ENCODE measurements at regions not wholly inside any gene's neighbourhood (a gene's known extent, or its start where the extent isn't known, plus 50 kb on each side); places are given as distances from the start of the nearest gene placed in this dataset.

GRCh38 chr22:48278620-48279460 lies 1516.4 kb downstream of the TBC1D22A start:
- no peak for DNase-seq (ENCODE audit: low spot score)

GRCh38 chr22:48277868-48278581 lies 1515.6 kb downstream of the TBC1D22A start:
- no peak for DNase-seq (ENCODE audit: low spot score)

GRCh38 chr22:48276994-48277867 lies 1514.8 kb downstream of the TBC1D22A start:
- DNase-seq (ENCODE audit: low spot score) = no peak

DNA sequence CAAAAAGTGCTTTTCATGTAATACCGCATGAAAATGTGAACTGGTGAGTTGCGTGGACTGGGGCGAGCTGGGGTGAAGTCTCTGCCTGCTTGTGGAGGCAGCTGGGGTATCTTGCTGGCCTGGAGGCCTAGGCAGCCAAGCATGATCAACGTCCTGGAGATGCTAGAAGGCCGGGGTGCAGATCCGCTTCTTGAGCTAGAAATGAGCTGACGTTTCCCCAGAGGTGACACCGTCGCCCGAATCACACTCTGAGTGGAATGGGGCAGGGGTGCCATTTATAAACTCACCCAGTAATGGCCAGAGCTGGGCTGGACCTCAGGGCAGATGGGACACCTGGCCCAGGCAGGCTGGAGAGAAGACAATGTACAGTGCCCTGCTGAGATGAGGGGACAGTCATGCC lies 1513.0 kb downstream of the TBC1D22A start:
- no peak for DNase-seq (ENCODE audit: low spot score)

GRCh38 chr22:48270731-48271130 lies 1508.3 kb downstream of the TBC1D22A start:
- no peak for DNase-seq (ENCODE audit: low spot score)

GRCh38 chr22:48268771-48269552 lies 1506.5 kb downstream of the TBC1D22A start:
- no peak for DNase-seq (ENCODE audit: low spot score)

GRCh38 chr22:48268293-48268692 lies 1505.8 kb downstream of the TBC1D22A start:
- DNase-seq (ENCODE audit: low spot score) = no peak

DNA sequence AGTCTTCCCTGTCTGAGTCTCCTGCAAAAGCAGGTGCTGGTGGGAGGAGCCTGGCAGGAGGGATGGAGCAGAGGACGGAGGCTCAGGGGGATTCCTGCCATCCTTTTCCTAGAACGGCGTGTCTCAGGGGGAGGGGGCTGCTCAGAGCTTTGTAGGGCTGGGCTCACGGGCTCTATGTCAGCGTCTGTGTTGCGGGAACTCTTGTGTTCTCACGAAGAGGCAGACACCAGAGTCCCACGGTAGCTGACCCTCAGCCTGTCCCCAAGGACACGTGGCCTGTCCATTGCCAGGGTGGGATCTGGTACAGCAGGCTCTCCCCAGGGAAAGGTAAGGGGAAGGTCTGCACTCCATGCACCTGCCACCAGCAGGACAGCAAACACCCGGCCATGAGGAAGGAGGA lies 1505.2 kb downstream of the TBC1D22A start:
- no peak for DNase-seq (ENCODE audit: low spot score)

DNA sequence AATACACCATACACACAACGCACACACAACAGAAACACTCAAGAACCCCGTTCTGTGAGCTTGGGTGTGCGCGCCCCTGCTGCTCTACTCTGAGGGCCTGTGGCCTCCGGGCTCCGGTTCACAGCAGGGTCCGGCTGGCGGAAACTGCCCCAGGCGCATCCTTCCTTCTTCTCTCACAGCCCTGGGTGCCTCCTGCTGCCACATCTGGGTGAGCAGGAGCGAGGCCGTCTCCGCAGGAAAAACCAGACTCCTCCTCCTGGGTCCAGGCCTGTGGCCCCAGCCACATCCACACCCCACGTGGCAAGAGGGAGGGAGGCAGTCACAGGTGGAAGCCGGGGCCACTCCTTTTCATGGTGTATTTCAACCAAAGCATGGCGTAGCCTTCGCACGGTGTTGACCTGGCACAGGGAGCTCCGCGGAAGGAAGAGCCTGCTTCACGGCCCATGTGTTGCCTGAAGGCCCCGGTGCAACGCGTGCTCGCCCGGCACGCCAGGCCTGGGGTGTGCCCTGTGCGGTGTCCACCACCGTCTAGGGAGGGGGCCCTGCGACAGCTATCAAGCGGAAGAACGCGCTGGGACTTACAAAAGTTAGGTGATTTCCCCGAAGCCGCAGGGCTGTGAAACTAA lies 1502.7 kb downstream of the TBC1D22A start:
- no peak for DNase-seq (ENCODE audit: low spot score)

DNA sequence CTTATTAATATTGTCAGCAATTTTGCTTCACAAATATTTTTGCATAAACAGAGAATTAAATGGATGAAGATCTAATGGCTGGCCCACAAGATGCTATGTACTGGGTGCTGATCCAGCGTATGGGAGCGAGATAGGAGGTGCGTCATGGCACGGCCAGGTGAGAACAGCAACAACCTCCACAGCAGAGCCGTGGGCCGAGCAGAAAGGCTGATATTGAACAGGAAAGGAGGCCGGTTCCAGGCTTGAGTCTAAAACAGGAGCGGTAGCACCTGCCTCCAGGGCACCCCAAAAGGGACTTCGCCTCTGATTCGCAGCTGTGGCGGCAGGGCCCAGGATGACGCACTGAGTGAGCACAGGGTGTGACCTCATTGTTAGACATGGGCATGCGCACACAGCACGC lies 1502.1 kb downstream of the TBC1D22A start:
- DNase-seq (ENCODE audit: low spot score) = no peak

GRCh38 chr22:48263791-48264351 lies 1501.4 kb downstream of the TBC1D22A start:
- DNase-seq (ENCODE audit: low spot score) = no peak

- DNase-seq (ENCODE audit: low spot score) = no peak
Measured at GRCh38 chr22:48263431-48263765, 1500.9 kb downstream of the TBC1D22A start.

DNA sequence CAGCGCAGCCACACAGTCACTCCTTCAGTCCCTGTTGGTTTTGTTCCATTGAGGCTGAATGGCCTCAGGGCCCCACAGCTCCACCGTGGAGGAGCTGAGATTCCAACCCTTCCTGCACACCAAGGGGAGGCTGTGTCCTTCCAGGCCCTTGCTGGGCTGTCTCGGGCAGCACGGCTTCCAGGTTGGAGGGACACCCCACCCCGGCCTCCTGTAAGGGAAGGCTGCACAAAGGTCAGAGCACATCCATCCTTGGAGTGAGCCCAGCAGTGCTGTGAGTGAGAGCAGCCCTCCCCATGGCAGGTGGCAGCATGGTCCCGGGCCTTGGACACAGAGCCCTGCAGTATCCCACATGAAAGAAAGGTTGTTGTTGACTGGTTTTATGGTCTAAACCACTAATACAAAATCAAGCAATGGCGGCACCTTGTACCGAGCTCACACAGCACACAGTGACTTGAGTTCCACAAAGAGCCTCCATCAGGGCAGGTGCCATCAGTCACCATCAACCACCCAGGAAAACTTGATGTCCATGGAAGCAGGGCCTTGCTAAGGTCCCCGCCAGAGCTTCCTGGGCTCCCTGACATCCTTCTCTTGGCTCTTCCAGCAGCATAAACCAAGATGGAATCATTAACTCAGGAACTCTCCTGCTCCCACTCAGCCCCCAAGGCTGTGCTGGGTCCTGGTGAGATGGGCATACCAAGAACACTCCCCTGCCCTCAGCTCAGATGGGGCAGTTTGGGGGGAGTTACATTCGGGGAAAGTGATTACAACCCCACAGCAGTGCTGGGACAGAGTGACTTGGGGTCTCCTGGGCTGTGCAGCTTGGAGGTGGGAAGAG lies 1500.4 kb downstream of the TBC1D22A start:
- no peak for DNase-seq (ENCODE audit: low spot score)

GRCh38 chr22:48261706-48262105 lies 1499.3 kb downstream of the TBC1D22A start:
- DNase-seq (ENCODE audit: low spot score) = no peak

DNA sequence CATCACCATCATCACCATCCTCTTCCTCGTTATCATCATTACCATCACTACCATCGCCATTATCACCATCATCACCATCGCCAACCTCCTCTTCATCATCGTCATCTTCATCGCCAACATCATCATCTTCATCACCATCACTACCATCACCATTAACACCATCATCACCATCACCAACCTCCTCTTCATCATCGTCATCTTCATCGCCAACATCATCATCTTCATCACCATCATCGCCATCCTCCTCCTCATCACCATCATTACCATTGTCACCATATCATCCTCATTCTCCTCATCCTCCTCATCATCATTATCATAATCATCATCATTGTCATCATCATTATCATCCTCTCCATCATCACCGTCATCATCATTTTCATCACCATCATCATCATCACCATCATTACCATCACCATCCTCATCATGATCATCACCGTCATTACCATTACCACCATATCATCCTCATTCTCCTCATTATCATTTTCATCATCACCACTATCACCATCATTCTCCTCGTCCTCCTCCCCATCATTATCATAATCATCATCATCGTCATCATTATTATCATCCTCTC lies 1498.7 kb downstream of the TBC1D22A start:
- no peak for DNase-seq (ENCODE audit: low spot score)

DNA sequence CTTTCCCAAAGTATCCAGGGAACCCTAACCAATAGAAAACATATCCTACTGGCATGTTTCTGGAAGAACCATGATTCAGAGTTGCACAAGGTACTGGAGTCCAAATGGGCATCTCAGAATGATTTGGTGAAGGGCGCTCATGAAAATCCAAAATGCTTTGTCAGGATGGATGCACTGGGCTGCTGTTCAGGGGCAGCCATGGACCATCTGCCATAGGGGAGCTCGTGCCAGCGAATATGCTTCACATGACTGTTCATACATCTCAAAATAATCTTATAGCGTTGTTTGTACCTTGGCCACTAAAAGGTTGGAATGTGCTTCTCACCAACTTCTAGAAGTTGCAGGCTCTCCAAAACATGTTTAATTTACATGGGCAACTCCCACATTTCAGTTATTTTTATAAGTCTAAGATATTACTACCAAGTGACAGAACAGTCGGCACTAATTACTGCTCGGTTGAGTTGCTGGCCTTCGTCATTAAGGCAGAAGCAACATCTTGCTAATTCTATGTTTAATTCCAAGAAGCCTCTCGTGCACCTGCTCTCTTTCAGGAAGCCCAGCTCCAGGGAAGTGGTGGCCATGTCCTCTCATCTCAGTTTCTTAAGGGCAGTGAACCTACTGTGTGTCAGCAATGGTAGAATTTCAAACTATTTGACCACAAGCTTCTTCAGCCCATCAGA lies 1497.7 kb downstream of the TBC1D22A start:
- DNase-seq (ENCODE audit: low spot score) = no peak

DNA sequence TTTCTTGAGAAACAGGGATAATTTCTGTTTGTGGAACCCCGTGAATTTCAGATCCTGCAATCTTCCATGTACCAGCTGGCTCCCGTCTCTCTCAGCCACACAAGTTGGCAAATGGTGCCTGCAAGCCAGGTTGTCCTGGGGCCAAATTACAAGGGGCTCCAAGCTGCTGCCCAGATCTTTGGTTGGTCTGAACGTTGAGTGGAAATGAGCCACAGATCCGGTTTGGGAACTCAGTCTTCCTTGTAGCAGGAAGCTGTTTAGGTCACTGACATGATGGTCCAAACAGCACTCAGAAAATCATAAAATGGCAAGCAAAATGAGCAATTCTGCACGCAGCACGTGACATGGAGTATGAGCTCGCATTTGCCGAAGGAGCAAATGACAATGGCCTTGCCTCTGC lies 1496.4 kb downstream of the TBC1D22A start:
- DNase-seq (ENCODE audit: low spot score) = no peak

GRCh38 chr22:48258064-48258701 lies 1495.7 kb downstream of the TBC1D22A start:
- DNase-seq (ENCODE audit: low spot score) = no peak

DNA sequence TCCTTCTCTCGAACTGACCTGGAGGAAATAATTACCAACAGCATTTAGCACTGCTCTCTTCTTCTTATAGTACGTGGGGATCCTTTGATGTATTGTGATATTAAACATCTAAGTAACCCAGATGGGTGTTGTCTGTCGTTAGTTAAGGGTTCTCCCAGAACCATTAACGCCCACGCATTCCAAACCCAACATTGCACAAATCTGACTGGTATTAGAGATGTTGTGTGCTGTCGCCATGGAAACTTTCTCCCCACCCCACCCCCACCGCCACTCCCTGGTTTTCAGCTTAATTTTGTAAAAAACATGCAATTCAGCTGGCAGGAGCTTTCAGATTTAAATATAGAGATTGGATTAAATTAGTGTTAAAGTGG lies 1495.2 kb downstream of the TBC1D22A start:
- DNase-seq (ENCODE audit: low spot score) = no peak

All from AG08396 (cell line).